ENCODE measurements at regions not wholly inside any gene's neighbourhood (a gene's known extent, or its start where the extent isn't known, plus 50 kb on each side); places are given as distances from the start of the nearest gene placed in this dataset.

DNA sequence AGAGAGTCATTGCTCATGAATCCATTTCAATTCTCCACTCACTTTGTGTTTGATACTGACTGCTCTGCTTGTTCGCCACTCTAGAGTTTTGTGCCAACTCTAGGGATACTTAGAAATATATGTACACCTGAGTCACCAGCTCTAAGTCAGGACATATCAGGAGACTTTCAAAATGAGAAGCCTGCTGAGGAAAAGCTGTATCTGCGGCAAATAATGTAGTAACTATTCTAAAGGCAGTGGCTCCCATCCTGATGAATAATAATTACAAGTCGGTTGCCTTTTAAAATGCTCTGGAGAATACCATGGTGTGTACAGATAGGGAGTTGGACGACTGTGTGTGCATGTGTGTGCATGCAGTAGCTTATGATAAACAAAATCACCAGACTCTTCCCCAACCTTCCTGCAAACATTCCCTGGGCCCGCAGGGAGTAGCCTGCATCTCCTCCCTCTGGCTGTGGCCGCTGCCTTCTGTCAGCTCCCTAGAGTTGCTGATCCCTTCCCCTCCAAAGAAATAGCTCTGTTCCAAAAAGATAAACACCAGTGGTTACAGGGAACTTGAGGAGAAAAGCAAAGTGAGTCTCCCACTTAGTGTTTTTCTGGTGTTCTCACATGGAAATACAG, 346.3 kb upstream of the UMPS start:
- TF ChIP-seq, protein P1, sequence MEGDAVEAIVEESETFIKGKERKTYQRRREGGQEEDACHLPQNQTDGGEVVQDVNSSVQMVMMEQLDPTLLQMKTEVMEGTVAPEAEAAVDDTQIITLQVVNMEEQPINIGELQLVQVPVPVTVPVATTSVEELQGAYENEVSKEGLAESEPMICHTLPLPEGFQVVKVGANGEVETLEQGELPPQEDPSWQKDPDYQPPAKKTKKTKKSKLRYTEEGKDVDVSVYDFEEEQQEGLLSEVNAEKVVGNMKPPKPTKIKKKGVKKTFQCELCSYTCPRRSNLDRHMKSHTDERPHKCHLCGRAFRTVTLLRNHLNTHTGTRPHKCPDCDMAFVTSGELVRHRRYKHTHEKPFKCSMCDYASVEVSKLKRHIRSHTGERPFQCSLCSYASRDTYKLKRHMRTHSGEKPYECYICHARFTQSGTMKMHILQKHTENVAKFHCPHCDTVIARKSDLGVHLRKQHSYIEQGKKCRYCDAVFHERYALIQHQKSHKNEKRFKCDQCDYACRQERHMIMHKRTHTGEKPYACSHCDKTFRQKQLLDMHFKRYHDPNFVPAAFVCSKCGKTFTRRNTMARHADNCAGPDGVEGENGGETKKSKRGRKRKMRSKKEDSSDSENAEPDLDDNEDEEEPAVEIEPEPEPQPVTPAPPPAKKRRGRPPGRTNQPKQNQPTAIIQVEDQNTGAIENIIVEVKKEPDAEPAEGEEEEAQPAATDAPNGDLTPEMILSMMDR (IDR thresholded peaks at IDR 0.05; ENCODE audit: low read length), result no peak
- no peak for TF ChIP-seq EZH2 (IDR thresholded peaks at IDR 0.05; ENCODE audit: borderline replicate concordance, low read length)
